Muscle of back (tissue), 3 donors: ENCODE measurements at regions not wholly inside any gene's neighbourhood (a gene's known extent, or its start where the extent isn't known, plus 50 kb on each side); places are given as distances from the start of the nearest gene placed in this dataset.
"Not testable (repeated sequence)": the region's sequence is repeated elsewhere in the genome, so short reads cannot be mapped to it uniquely, and the experiment has no call there.

Source experiments
- DNase-seq, 3 donors: peaks; one replicate each; pipeline versions ENCODE4 v3.0.0 to v3.0.0-alpha.2; 2013

GRCh38 chr18:21928925-21929324 lies 188.3 kb downstream of the MIB1 start:
- DNase-seq: no peak

GRCh38 chr18:21930177-21930576 lies 189.6 kb downstream of the MIB1 start:
- DNase-seq: no peak

- DNase-seq: no peak
Observed at GRCh38 chr18:21933931-21934765, 193.6 kb downstream of the MIB1 start.

- DNase-seq: no peak
Observed at GRCh38 chr18:21934766-21935015, 194.1 kb downstream of the MIB1 start.

- no peak for DNase-seq
Observed at GRCh38 chr18:21943456-21943855, 202.9 kb downstream of the MIB1 start.

GRCh38 chr18:21949326-21950015 lies 208.9 kb downstream of the MIB1 start:
- no peak for DNase-seq

GRCh38 chr18:21955757-21956652 lies 213.4 kb upstream of the GATA6 start:
- DNase-seq: peak; percentile 56 to 78 (median 74)

- DNase-seq: no peak
Observed at GRCh38 chr18:21958263-21958662, 211.1 kb upstream of the GATA6 start.

GRCh38 chr18:21958707-21959450 lies 210.5 kb upstream of the GATA6 start:
- peak in 2 of 3 donors; percentile 15 to 29 for DNase-seq

GRCh38 chr18:21960189-21960588 lies 209.2 kb upstream of the GATA6 start:
- peak in 1 of 3 donors; percentile 13 for DNase-seq

GRCh38 chr18:21963336-21963735 lies 206.1 kb upstream of the GATA6 start:
- no peak for DNase-seq

GRCh38 chr18:21968338-21968737 lies 201.1 kb upstream of the GATA6 start:
- no peak for DNase-seq

- no peak for DNase-seq
Observed at GRCh38 chr18:21972281-21972680, 197.1 kb upstream of the GATA6 start.

GRCh38 chr18:21975954-21976353 lies 193.4 kb upstream of the GATA6 start:
- DNase-seq: not testable (repeated sequence)

- no peak for DNase-seq
Observed at GRCh38 chr18:21978546-21979170, 190.7 kb upstream of the GATA6 start.

- DNase-seq: no peak
Observed at GRCh38 chr18:21979171-21979560, 190.2 kb upstream of the GATA6 start.

- DNase-seq: no peak
Observed at GRCh38 chr18:21979759-21980158, 189.6 kb upstream of the GATA6 start.

- DNase-seq: no peak
Observed at GRCh38 chr18:21980744-21981143, 188.6 kb upstream of the GATA6 start.

- not testable (repeated sequence) for DNase-seq
Observed at GRCh38 chr18:21981489-21981888, 187.9 kb upstream of the GATA6 start.

- DNase-seq: no peak
Observed at GRCh38 chr18:21991081-21991534, 178.3 kb upstream of the GATA6 start.

- DNase-seq: no peak
Observed at GRCh38 chr18:21991886-21992285, 177.5 kb upstream of the GATA6 start.
